Peyer's patch (tissue), 4 donors: ENCODE measurements at regions not wholly inside any gene's neighbourhood (a gene's known extent, or its start where the extent isn't known, plus 50 kb on each side); places are given as distances from the start of the nearest gene placed in this dataset.
"Not testable (repeated sequence)": the region's sequence is repeated elsewhere in the genome, so short reads cannot be mapped to it uniquely, and the experiment has no call there.

Experiments
- POLR2A ChIP-seq, 2 donors: fragments of 450-650 bp; IDR thresholded peaks; one replicate each; pipeline ENCODE4 v1.5.1; 2017; ENCODE audit warnings: antibody characterized with exemption in 2 of 2, mild to moderate bottlenecking in 2 of 2, moderate library complexity in 2 of 2
- TF ChIP-seq, protein P1 (sequence below), 6 experiments: fragments of 450-650 bp in 4 of 6; fragments of 200-600 bp in 2 of 6; sonication (generic) in 1 of 6; IDR thresholded peaks; one replicate each; pipeline ENCODE4 v1.5.1; 2017 to 2019; ENCODE audit warnings: antibody characterized with exemption in 6 of 6, mild to moderate bottlenecking in 3 of 6, moderate library complexity in 1 of 6

DNA sequence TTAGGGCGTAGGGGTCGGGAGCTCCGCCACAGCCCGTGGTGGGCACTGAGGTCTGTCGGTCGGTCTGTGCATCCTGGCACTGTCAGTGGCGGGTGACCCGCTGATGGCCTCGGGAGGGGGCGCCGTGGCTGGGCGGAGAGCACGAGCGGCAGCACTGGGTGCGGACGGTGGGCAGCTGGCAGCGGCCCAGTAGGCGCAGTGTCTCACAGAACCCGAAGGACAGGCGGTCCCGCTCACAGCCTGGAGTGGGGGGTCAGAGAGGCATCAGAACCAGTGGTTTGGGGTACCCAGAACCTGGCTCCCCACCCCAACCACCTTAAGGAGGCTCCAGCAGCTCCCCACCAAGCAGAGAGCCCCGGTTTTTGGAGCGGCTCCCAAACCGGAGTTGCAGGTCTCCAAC is 124.9 kb upstream of the AKAP13 start:
- TF ChIP-seq, protein P1, sequence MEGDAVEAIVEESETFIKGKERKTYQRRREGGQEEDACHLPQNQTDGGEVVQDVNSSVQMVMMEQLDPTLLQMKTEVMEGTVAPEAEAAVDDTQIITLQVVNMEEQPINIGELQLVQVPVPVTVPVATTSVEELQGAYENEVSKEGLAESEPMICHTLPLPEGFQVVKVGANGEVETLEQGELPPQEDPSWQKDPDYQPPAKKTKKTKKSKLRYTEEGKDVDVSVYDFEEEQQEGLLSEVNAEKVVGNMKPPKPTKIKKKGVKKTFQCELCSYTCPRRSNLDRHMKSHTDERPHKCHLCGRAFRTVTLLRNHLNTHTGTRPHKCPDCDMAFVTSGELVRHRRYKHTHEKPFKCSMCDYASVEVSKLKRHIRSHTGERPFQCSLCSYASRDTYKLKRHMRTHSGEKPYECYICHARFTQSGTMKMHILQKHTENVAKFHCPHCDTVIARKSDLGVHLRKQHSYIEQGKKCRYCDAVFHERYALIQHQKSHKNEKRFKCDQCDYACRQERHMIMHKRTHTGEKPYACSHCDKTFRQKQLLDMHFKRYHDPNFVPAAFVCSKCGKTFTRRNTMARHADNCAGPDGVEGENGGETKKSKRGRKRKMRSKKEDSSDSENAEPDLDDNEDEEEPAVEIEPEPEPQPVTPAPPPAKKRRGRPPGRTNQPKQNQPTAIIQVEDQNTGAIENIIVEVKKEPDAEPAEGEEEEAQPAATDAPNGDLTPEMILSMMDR (IDR thresholded peaks at IDR 0.05): not testable (repeated sequence)
- not testable (repeated sequence) for TF ChIP-seq POLR2A (IDR thresholded peaks at IDR 0.05)
